Liver (tissue), 8 donors: ENCODE measurements at regions not wholly inside any gene's neighbourhood (a gene's known extent, or its start where the extent isn't known, plus 50 kb on each side); places are given as distances from the start of the nearest gene placed in this dataset.

Experiments used
- DNase-seq: peaks from one replicate; pipeline ENCODE4 v3.0.0-alpha.2; 2017; ENCODE audit warnings: low spot score
- H3K27ac ChIP-seq, 2 donors: one replicate each; pipeline ENCODE4 v1.7.0; 2013; ENCODE audit warnings: inconsistent platforms in 2 of 2, low read length in 2 of 2, control low read depth in 1 of 2, low read depth in 1 of 2, mild to moderate bottlenecking in 1 of 2
- H3K27me3 ChIP-seq, 4 donors: one replicate each; pipeline versions ENCODE4 v1.6.1 to v1.7.0; 2013; ENCODE audit warnings: low read length in 3 of 4, inconsistent platforms in 1 of 4, mild to moderate bottlenecking in 1 of 4, moderate library complexity in 1 of 4; ENCODE audit not compliant: control insufficient read depth in 4 of 4, insufficient read depth in 4 of 4
- H3K36me3 ChIP-seq, 4 donors: one replicate each; pipeline versions ENCODE4 v1.6.1 to v1.7.0; 2013; ENCODE audit warnings: low read length in 3 of 4, mild to moderate bottlenecking in 3 of 4, low read depth in 1 of 4, moderate library complexity in 1 of 4; ENCODE audit not compliant: control insufficient read depth in 4 of 4, insufficient read depth in 3 of 4
- H3K4me1 ChIP-seq, 4 donors: one replicate each; pipeline versions ENCODE4 v1.6.1 to v1.7.0; 2013; ENCODE audit warnings: low read length in 3 of 4, mild to moderate bottlenecking in 3 of 4, moderate library complexity in 1 of 4; ENCODE audit not compliant: control insufficient read depth in 4 of 4, insufficient read depth in 4 of 4
- H3K4me3 ChIP-seq, 3 donors: one replicate each; pipeline versions ENCODE4 v1.6.1 to v1.7.0; 2013; ENCODE audit warnings: low read length in 3 of 3, control low read depth in 1 of 3, low read depth in 1 of 3, mild to moderate bottlenecking in 1 of 3
- H3K9ac ChIP-seq, 2 donors: one replicate each; pipeline ENCODE4 v1.7.0; 2013; ENCODE audit warnings: low read length in 2 of 2, mild to moderate bottlenecking in 2 of 2, moderate library complexity in 2 of 2, control low read depth in 1 of 2, low read depth in 1 of 2
- H3K9me3 ChIP-seq, 4 donors: one replicate each; pipeline versions ENCODE4 v1.6.1 to v1.7.0; 2013; ENCODE audit warnings: low read length in 3 of 4; ENCODE audit not compliant: control insufficient read depth in 4 of 4
- ATF3 ChIP-seq: IDR thresholded peaks from 2 replicates; pipeline ENCODE4 v1.6.1; 2016; ENCODE audit warnings: antibody characterized with exemption
- CTCF ChIP-seq: fragments of 150-350 bp; IDR thresholded peaks from 2 replicates; pipeline ENCODE4 v1.5.1; 2017; ENCODE audit warnings: improper control_type of control experiment, low read depth, low read length; ENCODE audit not compliant: missing input control
- EGR1 ChIP-seq, 2 donors: IDR thresholded peaks; 2 replicates each; pipeline ENCODE4 v1.6.1; 2016 to 2018; ENCODE audit warnings: antibody characterized with exemption in 2 of 2, low read depth in 2 of 2
- FOXA1 ChIP-seq: IDR thresholded peaks from 2 replicates; pipeline ENCODE4 v1.6.1; 2016; ENCODE audit warnings: antibody characterized with exemption
- GABPA ChIP-seq, 2 donors: IDR thresholded peaks in 1 of 2; conservative IDR thresholded peaks in 1 of 2; 2 replicates each; pipeline ENCODE4 v1.6.1; 2016; ENCODE audit warnings: antibody characterized with exemption in 2 of 2, mild to moderate bottlenecking in 1 of 2, moderate library complexity in 1 of 2
- HNF4G ChIP-seq: IDR thresholded peaks from 2 replicates; pipeline ENCODE4 v1.6.1; 2016; ENCODE audit warnings: antibody characterized with exemption
- JUND ChIP-seq, 2 donors: IDR thresholded peaks; 2 replicates each; pipeline ENCODE4 v1.6.1; 2016; ENCODE audit warnings: antibody characterized with exemption in 2 of 2
- NR2F2 ChIP-seq: IDR thresholded peaks from 2 replicates; pipeline ENCODE4 v1.6.1; 2016; ENCODE audit warnings: antibody characterized with exemption
- RAD21 ChIP-seq, 2 donors: IDR thresholded peaks; 2 replicates each; pipeline ENCODE4 v1.6.1; 2016; ENCODE audit warnings: antibody characterized with exemption in 2 of 2, mild to moderate bottlenecking in 2 of 2
- RXRA ChIP-seq, 2 donors: IDR thresholded peaks; 2 replicates each; pipeline ENCODE4 v1.6.1; 2017 to 2018; ENCODE audit warnings: antibody characterized with exemption in 2 of 2, mild to moderate bottlenecking in 1 of 2
- SP1 ChIP-seq: IDR thresholded peaks from 2 replicates; pipeline ENCODE4 v1.6.1; 2018; ENCODE audit warnings: antibody characterized with exemption, mild to moderate bottlenecking
- TAF1 ChIP-seq: conservative IDR thresholded peaks from 2 replicates; pipeline ENCODE4 v1.6.1; 2016; ENCODE audit warnings: antibody characterized with exemption, mild to moderate bottlenecking
- WGBS: extraction: QIAGEN DNeasy Blood & Tissue Kit; methylation state at CpG from one replicate; pipeline ENCODE4 v1.1.7; 2013; 5-methylcytosine and 5-hydroxymethylcytosine counted together
- TF ChIP-seq, protein P1 (sequence below): IDR thresholded peaks from 2 replicates; pipeline ENCODE4 v1.6.1; 2016; ENCODE audit warnings: antibody characterized with exemption, mild to moderate bottlenecking
- TF ChIP-seq, protein P2 (sequence below): IDR thresholded peaks from 2 replicates; pipeline ENCODE4 v1.6.1; 2016; ENCODE audit warnings: antibody characterized with exemption
- donor health status: healthy.
- donor health status: healthy.
- donor health status: healthy.
- donor health status: healthy.
- donor health status: healthy.

GRCh38 chr12:28817524-28817923 lies 331.6 kb upstream of the FAR2 start:
- Histone ChIP-seq H3K9me3 (no peaks in the 10 kb centered on the region), H3K9ac (no peak overlapping the region), H3K27me3 (no peaks in the 10 kb centered on the region), H3K4me3 (no peak overlapping the region), H3K27ac (no peak overlapping the region), H3K4me1 (no peaks in the 10 kb centered on the region), H3K36me3 (no peaks in the 10 kb centered on the region)
- WGBS: 87% methylated on average over 7 of the region's 7 CpGs
- no peak for DNase-seq
- TF ChIP-seq HNF4G (no peak), ATF3 (no peak), FOXA1 (no peak), RAD21 (IDR thresholded peaks at IDR 0.05) (no peak), JUND (IDR thresholded peaks at IDR 0.05) (no peak), EGR1 (IDR thresholded peaks at IDR 0.05; ENCODE audit: low read depth in 2 of 2) (no peak)
- TF ChIP-seq, protein P1, sequence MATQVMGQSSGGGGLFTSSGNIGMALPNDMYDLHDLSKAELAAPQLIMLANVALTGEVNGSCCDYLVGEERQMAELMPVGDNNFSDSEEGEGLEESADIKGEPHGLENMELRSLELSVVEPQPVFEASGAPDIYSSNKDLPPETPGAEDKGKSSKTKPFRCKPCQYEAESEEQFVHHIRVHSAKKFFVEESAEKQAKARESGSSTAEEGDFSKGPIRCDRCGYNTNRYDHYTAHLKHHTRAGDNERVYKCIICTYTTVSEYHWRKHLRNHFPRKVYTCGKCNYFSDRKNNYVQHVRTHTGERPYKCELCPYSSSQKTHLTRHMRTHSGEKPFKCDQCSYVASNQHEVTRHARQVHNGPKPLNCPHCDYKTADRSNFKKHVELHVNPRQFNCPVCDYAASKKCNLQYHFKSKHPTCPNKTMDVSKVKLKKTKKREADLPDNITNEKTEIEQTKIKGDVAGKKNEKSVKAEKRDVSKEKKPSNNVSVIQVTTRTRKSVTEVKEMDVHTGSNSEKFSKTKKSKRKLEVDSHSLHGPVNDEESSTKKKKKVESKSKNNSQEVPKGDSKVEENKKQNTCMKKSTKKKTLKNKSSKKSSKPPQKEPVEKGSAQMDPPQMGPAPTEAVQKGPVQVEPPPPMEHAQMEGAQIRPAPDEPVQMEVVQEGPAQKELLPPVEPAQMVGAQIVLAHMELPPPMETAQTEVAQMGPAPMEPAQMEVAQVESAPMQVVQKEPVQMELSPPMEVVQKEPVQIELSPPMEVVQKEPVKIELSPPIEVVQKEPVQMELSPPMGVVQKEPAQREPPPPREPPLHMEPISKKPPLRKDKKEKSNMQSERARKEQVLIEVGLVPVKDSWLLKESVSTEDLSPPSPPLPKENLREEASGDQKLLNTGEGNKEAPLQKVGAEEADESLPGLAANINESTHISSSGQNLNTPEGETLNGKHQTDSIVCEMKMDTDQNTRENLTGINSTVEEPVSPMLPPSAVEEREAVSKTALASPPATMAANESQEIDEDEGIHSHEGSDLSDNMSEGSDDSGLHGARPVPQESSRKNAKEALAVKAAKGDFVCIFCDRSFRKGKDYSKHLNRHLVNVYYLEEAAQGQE: no peak

- TF ChIP-seq JUND (IDR thresholded peaks at IDR 0.05) (no peak), EGR1 (IDR thresholded peaks at IDR 0.05; ENCODE audit: low read depth in 2 of 2) (no peak), CTCF (no peak), RXRA (IDR thresholded peaks at IDR 0.05) (no peak), SP1 (no peak), FOXA1 (no peak), ATF3 (no peak), HNF4G (no peak), GABPA (IDR thresholded peaks at IDR 0.05 in 1 of 2, conservative IDR thresholded peaks at IDR 0.05 in 1 of 2) (no peak), NR2F2 (no peak), TAF1 (no peak)
- TF ChIP-seq, protein P2, sequence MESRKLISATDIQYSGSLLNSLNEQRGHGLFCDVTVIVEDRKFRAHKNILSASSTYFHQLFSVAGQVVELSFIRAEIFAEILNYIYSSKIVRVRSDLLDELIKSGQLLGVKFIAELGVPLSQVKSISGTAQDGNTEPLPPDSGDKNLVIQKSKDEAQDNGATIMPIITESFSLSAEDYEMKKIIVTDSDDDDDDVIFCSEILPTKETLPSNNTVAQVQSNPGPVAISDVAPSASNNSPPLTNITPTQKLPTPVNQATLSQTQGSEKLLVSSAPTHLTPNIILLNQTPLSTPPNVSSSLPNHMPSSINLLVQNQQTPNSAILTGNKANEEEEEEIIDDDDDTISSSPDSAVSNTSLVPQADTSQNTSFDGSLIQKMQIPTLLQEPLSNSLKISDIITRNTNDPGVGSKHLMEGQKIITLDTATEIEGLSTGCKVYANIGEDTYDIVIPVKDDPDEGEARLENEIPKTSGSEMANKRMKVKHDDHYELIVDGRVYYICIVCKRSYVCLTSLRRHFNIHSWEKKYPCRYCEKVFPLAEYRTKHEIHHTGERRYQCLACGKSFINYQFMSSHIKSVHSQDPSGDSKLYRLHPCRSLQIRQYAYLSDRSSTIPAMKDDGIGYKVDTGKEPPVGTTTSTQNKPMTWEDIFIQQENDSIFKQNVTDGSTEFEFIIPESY: no peak
- TF ChIP-seq, protein P1: no peak
- DNase-seq: no peak
- 91% methylated on average over 2 of the region's 2 CpGs for WGBS
- Histone ChIP-seq H3K9me3 (no peaks in the 10 kb centered on the region), H3K36me3 (no peaks in the 10 kb centered on the region), H3K9ac (no peak overlapping the region), H3K27ac (no peak overlapping the region), H3K4me3 (no peak overlapping the region), H3K27me3 (no peaks in the 10 kb centered on the region), H3K4me1 (no peaks in the 10 kb centered on the region)
These were observed 324.8 kb upstream of the FAR2 start for GRCh38 chr12:28824193-28824846.
